ENCODE measurements at regions not wholly inside any gene's neighbourhood (a gene's known extent, or its start where the extent isn't known, plus 50 kb on each side); places are given as distances from the start of the nearest gene placed in this dataset.

DNA sequence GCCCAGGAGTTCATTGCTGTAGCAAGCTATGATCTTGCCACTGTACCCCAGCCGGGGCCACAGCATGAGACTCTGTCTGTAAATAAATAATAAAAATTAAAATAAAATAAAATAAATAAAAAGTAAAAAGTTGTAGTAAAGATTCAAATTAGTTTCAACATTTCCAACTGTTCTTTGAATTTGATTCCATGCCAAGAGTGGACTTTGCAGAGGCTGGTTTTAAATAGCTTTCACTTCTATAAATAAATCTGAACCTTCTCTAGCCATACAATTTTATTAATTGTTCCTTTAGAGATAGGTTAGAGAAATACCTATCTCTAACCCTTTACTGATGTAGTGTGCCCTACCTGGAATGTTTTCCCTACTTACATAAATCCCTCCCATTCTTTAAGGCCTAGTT, 129.7 kb upstream of the SLIT3 start:
- Histone ChIP-seq H3K27ac (ENCODE audit: low read length, poor library complexity, severe bottlenecking) (no peak overlapping the region), H3K4me2 (ENCODE audit: low read length, poor library complexity, severe bottlenecking) (no peak overlapping the region), H3K14ac (ENCODE audit: low read length in 2 of 2) (no peak overlapping the region), H4K8ac (ENCODE audit: low read length) (no peak overlapping the region), H2BK12ac (ENCODE audit: low read length in 2 of 2) (no peak overlapping the region), H3K4me3 (ENCODE audit: insufficient read depth in 1 of 2, low read depth in 1 of 2, low read length in 2 of 2) (no peak overlapping the region), H3K18ac (ENCODE audit: low read depth in 1 of 2, low read length in 2 of 2) (no peak overlapping the region), H3K9me3 (ENCODE audit: control insufficient read depth, low read length) (no peaks in the 10 kb centered on the region), H2AFZ (ENCODE audit: low read depth, low read length) (no peak overlapping the region), H3K9ac (ENCODE audit: low read length) (peak overlapping the region; percentile 5), H4K91ac (ENCODE audit: low read length) (no peak overlapping the region), H3K27me3 (ENCODE audit: control insufficient read depth in 1 of 2, insufficient read depth in 1 of 2, low read length in 2 of 2) (no peaks in the 10 kb centered on the region), H2AK5ac (ENCODE audit: low read length, severe bottlenecking) (no peak overlapping the region), H2BK5ac (ENCODE audit: low read depth, low read length, poor library complexity, severe bottlenecking) (no peak overlapping the region), H3K79me1 (replicated peaks; ENCODE audit: low read length, poor library complexity, severe bottlenecking) (no peaks in the 10 kb centered on the region), H3K4ac (ENCODE audit: low read depth in 1 of 2, low read length in 2 of 2) (no peak overlapping the region), H3K23ac (ENCODE audit: low read length in 2 of 2) (no peak overlapping the region), H2BK120ac (ENCODE audit: low read depth, low read length) (no peak overlapping the region), H3K4me1 (ENCODE audit: control insufficient read depth, insufficient read depth, low read depth, low read length) (no peaks in the 10 kb centered on the region), H2BK15ac (ENCODE audit: low read depth, poor library complexity, severe bottlenecking) (no peak overlapping the region), H3K36me3 (ENCODE audit: control insufficient read depth in 1 of 2, insufficient read depth in 2 of 2, low read depth in 1 of 2, low read length in 2 of 2) (no peaks in the 10 kb centered on the region)
- DNase-seq, result no peak
- WGBS, result no CpG with 5 or more reads among the region's 1 CpG

DNA sequence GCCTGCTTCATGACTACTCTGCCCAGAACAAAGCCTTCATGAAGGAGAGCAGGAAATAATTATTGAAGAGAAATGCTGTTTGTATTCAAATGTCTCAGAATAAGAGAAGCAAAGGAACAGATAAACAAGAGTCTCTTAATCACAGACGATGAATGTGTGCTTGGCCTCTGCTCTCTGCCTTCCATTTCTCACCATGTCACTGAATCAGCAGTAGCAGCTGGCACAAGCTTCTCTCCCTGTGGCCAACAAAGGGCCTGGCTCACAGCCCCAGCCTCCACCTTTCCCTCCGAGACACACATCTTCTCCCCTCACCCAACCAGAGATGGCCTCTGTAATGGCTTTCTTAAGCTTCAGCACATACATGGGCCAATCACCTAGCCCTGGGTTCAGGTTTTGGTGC, 128.1 kb upstream of the SLIT3 start:
- Histone ChIP-seq H2BK15ac (ENCODE audit: low read depth, poor library complexity, severe bottlenecking) (no peak overlapping the region), H3K36me3 (ENCODE audit: control insufficient read depth in 1 of 2, insufficient read depth in 2 of 2, low read depth in 1 of 2, low read length in 2 of 2) (no peaks in the 10 kb centered on the region), H3K23ac (ENCODE audit: low read length in 2 of 2) (no peak overlapping the region), H3K4ac (ENCODE audit: low read depth in 1 of 2, low read length in 2 of 2) (no peak overlapping the region), H3K9ac (ENCODE audit: low read length) (peak overlapping the region; percentile 33), H3K18ac (ENCODE audit: low read depth in 1 of 2, low read length in 2 of 2) (no peak overlapping the region), H2BK5ac (ENCODE audit: low read depth, low read length, poor library complexity, severe bottlenecking) (no peak overlapping the region), H3K79me1 (replicated peaks; ENCODE audit: low read length, poor library complexity, severe bottlenecking) (no peaks in the 10 kb centered on the region), H3K27me3 (ENCODE audit: control insufficient read depth in 1 of 2, insufficient read depth in 1 of 2, low read length in 2 of 2) (no peaks in the 10 kb centered on the region), H3K4me1 (ENCODE audit: control insufficient read depth, insufficient read depth, low read depth, low read length) (no peaks in the 10 kb centered on the region), H4K91ac (ENCODE audit: low read length) (no peak overlapping the region), H3K27ac (ENCODE audit: low read length, poor library complexity, severe bottlenecking) (no peak overlapping the region), H3K14ac (ENCODE audit: low read length in 2 of 2) (no peak overlapping the region), H2BK12ac (ENCODE audit: low read length in 2 of 2) (no peak overlapping the region), H3K4me3 (ENCODE audit: insufficient read depth in 1 of 2, low read depth in 1 of 2, low read length in 2 of 2) (no peak overlapping the region), H2AFZ (ENCODE audit: low read depth, low read length) (no peak overlapping the region), H3K9me3 (ENCODE audit: control insufficient read depth, low read length) (no peaks in the 10 kb centered on the region), H2BK120ac (ENCODE audit: low read depth, low read length) (no peak overlapping the region), H2AK5ac (ENCODE audit: low read length, severe bottlenecking) (no peak overlapping the region), H4K8ac (ENCODE audit: low read length) (no peak overlapping the region), H3K4me2 (ENCODE audit: low read length, poor library complexity, severe bottlenecking) (no peak overlapping the region)
- WGBS, result 78% methylated on average over 2 of the region's 2 CpGs
- no peak for DNase-seq

DNA sequence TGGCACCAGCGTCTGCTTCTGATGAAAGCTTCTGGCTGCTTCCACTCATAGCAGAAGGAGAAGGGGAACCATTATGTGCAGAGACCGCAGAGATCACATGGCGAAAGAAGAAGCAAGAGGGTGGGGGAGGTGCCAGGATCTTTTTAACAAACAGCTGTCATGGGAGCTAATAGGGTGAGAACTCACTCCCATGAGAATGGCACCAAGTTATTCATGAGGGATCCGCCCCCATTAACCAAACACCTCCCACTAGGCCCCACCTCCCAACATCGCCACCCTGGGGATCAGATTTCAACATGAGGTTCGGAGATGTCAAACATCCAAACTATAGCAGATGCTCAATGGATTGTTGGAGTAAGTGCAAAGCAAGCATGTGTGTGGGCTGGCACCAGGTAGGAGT, 125.8 kb upstream of the SLIT3 start:
- no peak overlapping the region for H4K91ac ChIP-seq (ENCODE audit: low read length)
- no peak overlapping the region for H3K4me2 ChIP-seq (ENCODE audit: low read length, poor library complexity, severe bottlenecking)
- no peak overlapping the region for H4K8ac ChIP-seq (ENCODE audit: low read length)
- no peak overlapping the region for H3K14ac ChIP-seq (ENCODE audit: low read length in 2 of 2)
- no peak overlapping the region for H2BK120ac ChIP-seq (ENCODE audit: low read depth, low read length)
- H3K9ac ChIP-seq (ENCODE audit: low read length), result no peak overlapping the region
- H3K79me1 ChIP-seq (replicated peaks; ENCODE audit: low read length, poor library complexity, severe bottlenecking), result no peaks in the 10 kb centered on the region
- H2AFZ ChIP-seq (ENCODE audit: low read depth, low read length), result no peak overlapping the region
- H3K27ac ChIP-seq (ENCODE audit: low read length, poor library complexity, severe bottlenecking), result no peak overlapping the region
- H2AK5ac ChIP-seq (ENCODE audit: low read length, severe bottlenecking), result no peak overlapping the region
- no peaks in the 10 kb centered on the region for H3K4me1 ChIP-seq (ENCODE audit: control insufficient read depth, insufficient read depth, low read depth, low read length)
- H3K4me3 ChIP-seq (ENCODE audit: insufficient read depth in 1 of 2, low read depth in 1 of 2, low read length in 2 of 2), result no peak overlapping the region
- H3K18ac ChIP-seq (ENCODE audit: low read depth in 1 of 2, low read length in 2 of 2), result no peak overlapping the region
- no peak overlapping the region for H3K4ac ChIP-seq (ENCODE audit: low read depth in 1 of 2, low read length in 2 of 2)
- no peaks in the 10 kb centered on the region for H3K27me3 ChIP-seq (ENCODE audit: control insufficient read depth in 1 of 2, insufficient read depth in 1 of 2, low read length in 2 of 2)
- no peak for DNase-seq
- H2BK15ac ChIP-seq (ENCODE audit: low read depth, poor library complexity, severe bottlenecking), result no peak overlapping the region
- H2BK12ac ChIP-seq (ENCODE audit: low read length in 2 of 2), result no peak overlapping the region
- no peaks in the 10 kb centered on the region for H3K36me3 ChIP-seq (ENCODE audit: control insufficient read depth in 1 of 2, insufficient read depth in 2 of 2, low read depth in 1 of 2, low read length in 2 of 2)
- H3K9me3 ChIP-seq (ENCODE audit: control insufficient read depth, low read length), result no peaks in the 10 kb centered on the region
- 92% methylated on average over 6 of the region's 6 CpGs for WGBS
- H2BK5ac ChIP-seq (ENCODE audit: low read depth, low read length, poor library complexity, severe bottlenecking), result no peak overlapping the region
- no peak overlapping the region for H3K23ac ChIP-seq (ENCODE audit: low read length in 2 of 2)

DNA sequence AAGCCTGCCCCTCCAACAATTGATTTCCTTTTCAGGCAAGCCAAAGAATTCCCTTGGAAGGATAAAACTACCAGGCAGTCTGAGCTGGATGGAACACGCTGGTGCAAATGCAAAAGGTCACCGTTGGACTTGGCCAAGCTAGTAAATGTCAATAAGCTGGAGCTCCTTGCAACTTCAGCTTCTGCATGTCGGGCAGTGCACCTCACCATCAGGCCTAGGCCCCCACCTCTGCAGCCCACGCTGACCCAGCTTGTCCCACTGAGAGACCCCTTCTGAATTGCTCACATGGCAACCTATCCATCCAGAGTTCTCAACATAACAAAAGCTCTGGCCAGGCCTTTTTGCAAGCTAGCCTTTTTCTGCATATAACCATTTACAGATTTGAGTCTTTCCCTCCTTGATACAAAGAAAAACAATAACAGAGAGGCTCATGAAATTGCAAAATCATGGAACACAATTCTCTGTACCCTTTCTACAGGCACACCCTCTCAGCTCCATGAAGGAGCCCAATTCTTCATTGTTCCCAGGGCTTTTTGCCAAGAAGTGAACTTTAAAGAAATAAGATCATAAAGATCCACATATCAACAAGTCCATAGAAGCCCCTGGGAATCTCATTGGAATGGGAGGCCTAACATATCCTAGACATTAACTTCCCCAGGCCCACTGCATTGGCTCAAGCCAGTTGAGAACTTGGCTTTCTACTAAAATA, 123.9 kb upstream of the SLIT3 start:
- Histone ChIP-seq H3K4me2 (ENCODE audit: low read length, poor library complexity, severe bottlenecking) (no peak overlapping the region), H3K36me3 (ENCODE audit: control insufficient read depth in 1 of 2, insufficient read depth in 2 of 2, low read depth in 1 of 2, low read length in 2 of 2) (no peaks in the 10 kb centered on the region), H3K27ac (ENCODE audit: low read length, poor library complexity, severe bottlenecking) (no peak overlapping the region), H3K4me3 (ENCODE audit: insufficient read depth in 1 of 2, low read depth in 1 of 2, low read length in 2 of 2) (no peak overlapping the region), H3K9ac (ENCODE audit: low read length) (no peak overlapping the region), H2BK15ac (ENCODE audit: low read depth, poor library complexity, severe bottlenecking) (no peak overlapping the region), H3K14ac (ENCODE audit: low read length in 2 of 2) (no peak overlapping the region), H4K91ac (ENCODE audit: low read length) (no peak overlapping the region), H2AK5ac (ENCODE audit: low read length, severe bottlenecking) (no peak overlapping the region), H3K4me1 (ENCODE audit: control insufficient read depth, insufficient read depth, low read depth, low read length) (no peaks in the 10 kb centered on the region), H3K18ac (ENCODE audit: low read depth in 1 of 2, low read length in 2 of 2) (no peak overlapping the region), H2BK5ac (ENCODE audit: low read depth, low read length, poor library complexity, severe bottlenecking) (no peak overlapping the region), H3K79me1 (replicated peaks; ENCODE audit: low read length, poor library complexity, severe bottlenecking) (no peaks in the 10 kb centered on the region), H3K27me3 (ENCODE audit: control insufficient read depth in 1 of 2, insufficient read depth in 1 of 2, low read length in 2 of 2) (no peaks in the 10 kb centered on the region), H3K9me3 (ENCODE audit: control insufficient read depth, low read length) (peaks cover 2% of the 10 kb centered on the region), H2AFZ (ENCODE audit: low read depth, low read length) (no peak overlapping the region), H2BK120ac (ENCODE audit: low read depth, low read length) (no peak overlapping the region), H3K23ac (ENCODE audit: low read length in 2 of 2) (no peak overlapping the region), H3K4ac (ENCODE audit: low read depth in 1 of 2, low read length in 2 of 2) (no peak overlapping the region), H2BK12ac (ENCODE audit: low read length in 2 of 2) (no peak overlapping the region), H4K8ac (ENCODE audit: low read length) (no peak overlapping the region)
- no peak for DNase-seq
- 78% methylated on average over 4 of the region's 4 CpGs for WGBS

Measured in mesenchymal stem cell (in vitro differentiated cells and primary cell).